HepG2 (cell line): ENCODE measurements at regions not wholly inside any gene's neighbourhood (a gene's known extent, or its start where the extent isn't known, plus 50 kb on each side); places are given as distances from the start of the nearest gene placed in this dataset.

Experiments
- ATAC-seq: fragments of 200-7000 bp; cut with Tn5 transposase; 3 replicates; pipeline ENCODE4 v1.9.1; 2020; ENCODE audit warnings: mild to moderate bottlenecking, moderate library complexity
- BruUV-seq: library from RNA; stranded (reverse); fragments of 400-500 nt; replicated peaks from 2 replicates; lab custom pipeline; 2021; lab: Mats Ljungman, UMichigan
- CTCF ChIA-PET: fragments of 300-600 bp; formaldehyde crosslinking; extraction: SDS; loops from one replicate; lab custom pipeline; 2021; ENCODE audit warnings: low total read pairs, inconsistent platforms, low intra/inter-chr PET ratio; lab: Yijun Ruan, JAX
- POLR2A ChIA-PET: fragments of 350-600 bp; sonication (Branson Sonifier 250); formaldehyde crosslinking; loops from one replicate; lab custom pipeline; 2020; ENCODE audit warnings: antibody characterized with exemption, inconsistent platforms; lab: Yijun Ruan, JAX
- DNase-seq: peaks from one replicate; pipeline ENCODE4 v3.0.0-alpha.2; 2015; ENCODE audit warnings: low spot score
- FAIRE-seq: peaks from 3 replicates; lab custom pipeline; 2011; peaks lifted over from hg19 to GRCh38; lab: Jason Lieb, UNC
- H2AFZ ChIP-seq: one replicate; pipeline ENCODE4 v1.6.1; 2011; ENCODE audit warnings: low read length, inconsistent platforms
- H3K27ac ChIP-seq: fragments of 300-600 bp; 3 replicates; pipeline ENCODE4 v1.8.0; 2011; ENCODE audit warnings: mixed run types, mild to moderate bottlenecking, mixed read lengths, low read length, inconsistent platforms; ENCODE audit not compliant: insufficient read depth; ENCODE audit errors: extremely low read length
- H3K27me3 ChIP-seq, 2 experiments: fragments of 200-600 bp in 1 of 2; 2 replicates in 1 of 2; 3 replicates in 1 of 2; pipeline versions ENCODE4 v1.6.0 to v1.8.0; 2011; ENCODE audit warnings: low read length in 2 of 2, mild to moderate bottlenecking in 2 of 2, moderate library complexity in 2 of 2, inconsistent platforms in 1 of 2; ENCODE audit not compliant: insufficient read depth in 2 of 2, control insufficient read depth in 1 of 2
- H3K36me3 ChIP-seq, 2 experiments: fragments of 200-600 bp in 1 of 2; replicated peaks in 1 of 2; 2 replicates in 1 of 2; 3 replicates in 1 of 2; pipeline versions ENCODE4 v1.5.1 to v1.8.0; 2011; ENCODE audit warnings: low read length in 2 of 2, inconsistent platforms in 1 of 2; ENCODE audit not compliant: insufficient read depth in 2 of 2, control insufficient read depth in 1 of 2
- H3K4me1 ChIP-seq: 2 replicates; pipeline ENCODE4 v1.5.1; 2012; ENCODE audit warnings: low read length, inconsistent platforms; ENCODE audit not compliant: insufficient read depth
- H3K4me2 ChIP-seq: 2 replicates; pipeline ENCODE4 v1.6.0; 2011; ENCODE audit warnings: low read depth, low read length, inconsistent platforms
- H3K4me3 ChIP-seq, 3 experiments: fragments of 200-600 bp in 1 of 3; sonication (generic), shearing (Covaris generic) in 1 of 3; replicated peaks in 1 of 3; 2 replicates each; pipeline ENCODE4 v1.5.1; 2011 to 2016; ENCODE audit warnings: low read length in 3 of 3, inconsistent platforms in 2 of 3, low read depth in 2 of 3, mild to moderate bottlenecking in 2 of 3, control low read depth in 1 of 3, mixed read lengths in 1 of 3; ENCODE audit not compliant: insufficient read depth in 1 of 3
- H3K79me2 ChIP-seq: one replicate; pipeline ENCODE4 v1.6.1; 2011; ENCODE audit warnings: low read length, inconsistent platforms; ENCODE audit not compliant: insufficient read depth
- H3K9ac ChIP-seq: 2 replicates; pipeline ENCODE4 v1.6.0; 2011; ENCODE audit warnings: mild to moderate bottlenecking, low read depth, low read length, inconsistent platforms; ENCODE audit not compliant: insufficient read depth
- H3K9me3 ChIP-seq: 2 replicates; pipeline ENCODE4 v1.5.1; 2012; ENCODE audit warnings: mild to moderate bottlenecking, low read length
- H4K20me1 ChIP-seq: 2 replicates; pipeline ENCODE4 v1.6.0; 2011; ENCODE audit warnings: inconsistent platforms, mild to moderate bottlenecking, low read length, moderate library complexity; ENCODE audit not compliant: insufficient read depth
- ATF2 ChIP-seq: sonication (generic); formaldehyde crosslinking; IDR thresholded peaks from 2 replicates; pipeline ENCODE4 v1.4.0; 2020; ENCODE audit warnings: missing genetic modification reagents
- DR1 ChIP-seq: sonication (generic); formaldehyde crosslinking; IDR thresholded peaks from 2 replicates; pipeline ENCODE4 v1.8.0; 2021; ENCODE audit warnings: mild to moderate bottlenecking, missing genetic modification reagents, inconsistent platforms
- HOXA5 ChIP-seq: sonication (generic); formaldehyde crosslinking; IDR thresholded peaks from 2 replicates; pipeline ENCODE4 v1.4.0; 2020; ENCODE audit warnings: missing genetic modification reagents
- REL ChIP-seq: sonication (generic); formaldehyde crosslinking; conservative IDR thresholded peaks from 2 replicates; pipeline ENCODE4 v1.8.0; 2022; ENCODE audit warnings: mild to moderate bottlenecking, missing genetic modification reagents, moderate library complexity
- THYN1 ChIP-seq: sonication (generic); formaldehyde crosslinking; IDR thresholded peaks from 2 replicates; pipeline ENCODE4 v1.8.1; 2023; ENCODE audit warnings: low read depth, mild to moderate bottlenecking, moderate library complexity, missing genetic modification reagents, borderline replicate concordance
- ZBTB25 ChIP-seq: IDR thresholded peaks from 2 replicates; pipeline ENCODE4 v1.6.1; 2018; ENCODE audit warnings: missing genetic modification reagents
- ZFP36 ChIP-seq: fragments of 150-350 bp; IDR thresholded peaks from 2 replicates; pipeline ENCODE4 v1.6.1; 2018; ENCODE audit warnings: borderline replicate concordance, low read length, low read depth; ENCODE audit not compliant: partially characterized antibody
- ZNF34 ChIP-seq: sonication (generic); formaldehyde crosslinking; IDR thresholded peaks from 2 replicates; pipeline ENCODE4 v1.4.0; 2020; ENCODE audit warnings: mild to moderate bottlenecking, missing genetic modification reagents, borderline replicate concordance
- WGBS: methylation state at CpG from one replicate; pipeline ENCODE4 v1.1.6; 2017; ENCODE audit warnings: low lambda C conversion rate; 5-methylcytosine and 5-hydroxymethylcytosine counted together
- in situ Hi-C: cut with HindIII; loops from 2 replicates; pipeline ENCODE4 v1.10.0; 2017; ENCODE audit warnings: low pct_unique_long_range_greater_than_20kb; ENCODE audit not compliant: extremely low pct_ligation_motif_present
- intact Hi-C: fragments of 100-400 bp; cut with micrococcal nuclease; formaldehyde crosslinking; loops from one replicate; pipeline ENCODE4 v1.10.0; 2022; ENCODE audit not compliant: unreplicated experiment

GRCh38 chr6:156017838-156018237 is 562.2 kb upstream of the NOX3 start:
- Histone ChIP-seq H3K27me3 (no peaks in the 10 kb centered on the region), H3K4me3 (no peak overlapping the region), H3K4me1 (no peaks in the 10 kb centered on the region), H3K27ac (no peak overlapping the region), H3K79me2 (no peaks in the 10 kb centered on the region), H3K9ac (no peak overlapping the region), H3K36me3 (no peaks in the 10 kb centered on the region), H2AFZ (no peak overlapping the region)
- DNase-seq = no peak
- BruUV-seq = no TSS peak
- intact Hi-C loops = no loop called here
- ATAC-seq = no peak
- no peak for FAIRE-seq
- POLR2A ChIA-PET = no interaction called here
- TF ChIP-seq REL (no peak), ATF2 (CRISPR knock-in tag) (no peak), ZFP36 (no peak), HOXA5 (CRISPR knock-in tag) (no peak), ZBTB25 (CRISPR knock-in tag) (no peak), DR1 (no peak), THYN1 (CRISPR knock-in tag) (no peak), ZNF34 (CRISPR knock-in tag) (no peak)
- TF ChIP-seq, all 625 proteins: peak for 0
- WGBS = 33% methylated on average over 3 of the region's 3 CpGs
- no peaks in the 10 kb centered on the region for H3K9me3 ChIP-seq
- no peaks in the 10 kb centered on the region for H4K20me1 ChIP-seq
- CTCF ChIA-PET = no interaction called here
- no peak overlapping the region for H3K4me2 ChIP-seq
- in situ Hi-C loops = no loop called here
